H9 (cell line): ENCODE measurements at regions not wholly inside any gene's neighbourhood (a gene's known extent, or its start where the extent isn't known, plus 50 kb on each side); places are given as distances from the start of the nearest gene placed in this dataset.
A peak's percentile ranks its signal among the peaks of the same experiment; 100 is the strongest.

Experiments
- DNase-seq: peaks from one replicate; pipeline ENCODE4 v3.0.0-alpha.2; 2017
- H2AFZ ChIP-seq: one replicate; pipeline ENCODE4 v1.6.1; 2013; ENCODE audit warnings: mild to moderate bottlenecking, low read length, control low read depth, moderate library complexity
- H2AK5ac ChIP-seq: 2 replicates; pipeline ENCODE4 v1.6.1; 2013; ENCODE audit warnings: low read length, control low read depth, mixed read lengths; ENCODE audit not compliant: insufficient read length
- H2BK120ac ChIP-seq: one replicate; pipeline ENCODE4 v1.6.1; 2013; ENCODE audit warnings: low read depth, mild to moderate bottlenecking, low read length, control low read depth, inconsistent platforms; ENCODE audit not compliant: poor library complexity, severe bottlenecking
- H2BK12ac ChIP-seq: 2 replicates; pipeline ENCODE4 v1.6.1; 2013; ENCODE audit warnings: low read length, control low read depth, mixed read lengths, low read depth; ENCODE audit not compliant: insufficient read length
- H2BK15ac ChIP-seq: 2 replicates; pipeline ENCODE4 v1.6.1; 2013; ENCODE audit warnings: low read depth, low read length, control low read depth
- H2BK20ac ChIP-seq: one replicate; pipeline ENCODE4 v1.6.1; 2013; ENCODE audit warnings: low read depth, mild to moderate bottlenecking, low read length, control low read depth, inconsistent platforms; ENCODE audit not compliant: poor library complexity, severe bottlenecking
- H2BK5ac ChIP-seq: 2 replicates; pipeline ENCODE4 v1.6.1; 2013; ENCODE audit warnings: low read length, control low read depth, mixed read lengths; ENCODE audit not compliant: insufficient read length
- H3K14ac ChIP-seq: 2 replicates; pipeline ENCODE4 v1.6.1; 2013; ENCODE audit warnings: low read length, control low read depth; ENCODE audit not compliant: insufficient read depth
- H3K18ac ChIP-seq: 2 replicates; pipeline ENCODE4 v1.6.1; 2013; ENCODE audit warnings: low read depth, mild to moderate bottlenecking, mixed read lengths, low read length, control low read depth; ENCODE audit not compliant: insufficient read length
- H3K23ac ChIP-seq: 2 replicates; pipeline ENCODE4 v1.6.1; 2013; ENCODE audit warnings: low read length, control low read depth, mixed read lengths, low read depth; ENCODE audit not compliant: insufficient read length
- H3K23me2 ChIP-seq: 2 replicates; pipeline ENCODE4 v1.6.1; 2013; ENCODE audit warnings: low read depth, mild to moderate bottlenecking, mixed read lengths, low read length, control low read depth; ENCODE audit not compliant: insufficient read length, poor library complexity, severe bottlenecking
- H3K27ac ChIP-seq: 2 replicates; pipeline ENCODE4 v1.5.1; 2013; ENCODE audit warnings: low read length, control low read depth, mixed read lengths, low read depth; ENCODE audit not compliant: insufficient read length
- H3K27me3 ChIP-seq: 2 replicates; pipeline ENCODE4 v1.6.1; 2013; ENCODE audit warnings: low read length, control low read depth, inconsistent platforms; ENCODE audit not compliant: insufficient read depth
- H3K4ac ChIP-seq: 2 replicates; pipeline ENCODE4 v1.6.1; 2013; ENCODE audit warnings: low read depth, mild to moderate bottlenecking, control low read depth, inconsistent platforms, low read length, moderate library complexity
- H3K4me1 ChIP-seq: 2 replicates; pipeline ENCODE4 v1.6.1; 2013; ENCODE audit warnings: low read length, control low read depth, inconsistent platforms; ENCODE audit not compliant: insufficient read depth
- H3K4me2 ChIP-seq: 2 replicates; pipeline ENCODE4 v1.6.1; 2013; ENCODE audit warnings: low read length, control low read depth, mixed read lengths; ENCODE audit not compliant: insufficient read length, insufficient read depth
- H3K56ac ChIP-seq: 2 replicates; pipeline ENCODE4 v1.6.1; 2013; ENCODE audit warnings: low read depth, mild to moderate bottlenecking, mixed read lengths, low read length, control low read depth; ENCODE audit not compliant: insufficient read length
- H3K79me1 ChIP-seq: 2 replicates; pipeline ENCODE4 v1.6.1; 2013; ENCODE audit warnings: low read depth, mild to moderate bottlenecking, moderate library complexity, low read length, control low read depth, inconsistent platforms; ENCODE audit not compliant: insufficient read depth, poor library complexity, severe bottlenecking
- H3K79me2 ChIP-seq: 2 replicates; pipeline ENCODE4 v1.6.1; 2013; ENCODE audit warnings: low read length, control low read depth, inconsistent platforms; ENCODE audit not compliant: insufficient read depth
- H3K9ac ChIP-seq: 2 replicates; pipeline ENCODE4 v1.6.1; 2013; ENCODE audit warnings: low read length, control low read depth, mixed read lengths; ENCODE audit not compliant: insufficient read length; ENCODE audit errors: extremely low read depth
- H3K9me3 ChIP-seq: one replicate; pipeline ENCODE4 v1.6.1; 2013; ENCODE audit warnings: low read depth, low read length, inconsistent platforms; ENCODE audit not compliant: control insufficient read depth
- H3T11ph ChIP-seq: one replicate; pipeline ENCODE4 v1.6.1; 2013; ENCODE audit warnings: mild to moderate bottlenecking, low read length, control low read depth, inconsistent platforms
- H4K20me1 ChIP-seq: one replicate; pipeline ENCODE4 v1.6.1; 2013; ENCODE audit not compliant: control insufficient read depth, insufficient read length, insufficient read depth
- H4K5ac ChIP-seq: 2 replicates; pipeline ENCODE4 v1.6.1; 2013; ENCODE audit warnings: low read depth, mild to moderate bottlenecking, mixed read lengths, low read length, control low read depth; ENCODE audit not compliant: insufficient read length
- H4K8ac ChIP-seq: replicated peaks from 2 replicates; pipeline ENCODE4 v1.6.1; 2013; ENCODE audit warnings: low read length, control low read depth, mixed read lengths, low read depth; ENCODE audit not compliant: insufficient read length
- H4K91ac ChIP-seq: 2 replicates; pipeline ENCODE4 v1.6.1; 2013; ENCODE audit warnings: low read depth, mild to moderate bottlenecking, moderate library complexity, mixed read lengths, low read length, control low read depth; ENCODE audit not compliant: insufficient read length
- H3K27ac Mint-ChIP-seq, 3 experiments: 2 replicates in 2 of 3; 3 replicates in 1 of 3; pipeline ENCODE4 v1.8.0; 2020 to 2021; ENCODE audit warnings: mixed read lengths in 3 of 3, mild to moderate bottlenecking in 1 of 3, moderate library complexity in 1 of 3
- H3K27me3 Mint-ChIP-seq: 2 replicates; pipeline ENCODE4 v1.8.0; 2021; ENCODE audit warnings: low read depth, mild to moderate bottlenecking, moderate library complexity, mixed read lengths
- H3K36me3 Mint-ChIP-seq, 3 experiments: 2 replicates in 2 of 3; 3 replicates in 1 of 3; pipeline ENCODE4 v1.8.0; 2020 to 2021; ENCODE audit warnings: low read depth in 3 of 3, mixed read lengths in 3 of 3; ENCODE audit not compliant: insufficient read depth in 1 of 3
- H3K4me1 Mint-ChIP-seq, 2 experiments: 2 replicates each; pipeline ENCODE4 v1.8.0; 2020; ENCODE audit warnings: mixed read lengths in 2 of 2
- H3K4me3 Mint-ChIP-seq, 2 experiments: 2 replicates in 1 of 2; 3 replicates in 1 of 2; pipeline ENCODE4 v1.8.0; 2020 to 2021; ENCODE audit warnings: mild to moderate bottlenecking in 2 of 2, mixed read lengths in 2 of 2, moderate library complexity in 1 of 2
- H3K9me3 Mint-ChIP-seq, 2 experiments: 2 replicates in 1 of 2; 3 replicates in 1 of 2; pipeline ENCODE4 v1.8.0; 2020; ENCODE audit warnings: mild to moderate bottlenecking in 2 of 2, mixed read lengths in 2 of 2, moderate library complexity in 1 of 2
- WGBS: extraction: QIAGEN DNeasy Blood & Tissue Kit; methylation state at CpG from one replicate; pipeline ENCODE4 v1.1.7; 2013; ENCODE audit warnings: missing lambda C conversion rate, low lambda C conversion rate, mixed read lengths; ENCODE audit not compliant: insufficient read length; ENCODE audit errors: extremely low coverage; 5-methylcytosine and 5-hydroxymethylcytosine counted together
- TF ChIP-seq, protein P1 (sequence below): fragments of 200-600 bp; sonication (generic); conservative IDR thresholded peaks from 3 replicates; pipeline ENCODE4 v1.8.0; 2021; ENCODE audit warnings: antibody characterized with exemption, mild to moderate bottlenecking

DNA sequence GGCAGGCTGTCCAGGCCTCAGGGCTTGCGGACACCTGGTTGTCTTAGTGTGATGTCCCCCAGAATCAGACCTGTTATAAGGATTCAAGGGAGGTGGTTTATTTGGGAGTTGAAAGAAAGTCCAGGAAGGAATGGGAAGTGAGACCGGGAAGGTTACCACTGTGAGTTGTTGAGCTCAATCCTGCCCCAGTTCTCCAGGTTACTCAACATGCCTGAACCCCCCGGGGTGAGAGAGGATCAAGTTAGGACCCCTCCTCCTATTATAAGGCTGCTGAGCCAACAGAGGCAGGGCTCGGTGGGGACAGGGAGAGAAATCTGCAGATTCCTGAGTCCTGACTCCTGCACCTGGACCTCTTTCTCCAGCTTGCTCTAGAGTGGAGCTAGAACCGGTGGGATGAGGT, 86.4 kb downstream of the MRM1 start:
- H3K23me2 ChIP-seq = no peaks in the 10 kb centered on the region
- no peaks in the 10 kb centered on the region for H4K20me1 ChIP-seq
- no peak overlapping the region for H2BK5ac ChIP-seq
- no peak overlapping the region for H2BK20ac ChIP-seq
- WGBS = no CpG with 5 or more reads among the region's 5 CpGs
- no peak overlapping the region for H3K14ac ChIP-seq
- no peak overlapping the region for H2AK5ac ChIP-seq
- TF ChIP-seq, protein P1, sequence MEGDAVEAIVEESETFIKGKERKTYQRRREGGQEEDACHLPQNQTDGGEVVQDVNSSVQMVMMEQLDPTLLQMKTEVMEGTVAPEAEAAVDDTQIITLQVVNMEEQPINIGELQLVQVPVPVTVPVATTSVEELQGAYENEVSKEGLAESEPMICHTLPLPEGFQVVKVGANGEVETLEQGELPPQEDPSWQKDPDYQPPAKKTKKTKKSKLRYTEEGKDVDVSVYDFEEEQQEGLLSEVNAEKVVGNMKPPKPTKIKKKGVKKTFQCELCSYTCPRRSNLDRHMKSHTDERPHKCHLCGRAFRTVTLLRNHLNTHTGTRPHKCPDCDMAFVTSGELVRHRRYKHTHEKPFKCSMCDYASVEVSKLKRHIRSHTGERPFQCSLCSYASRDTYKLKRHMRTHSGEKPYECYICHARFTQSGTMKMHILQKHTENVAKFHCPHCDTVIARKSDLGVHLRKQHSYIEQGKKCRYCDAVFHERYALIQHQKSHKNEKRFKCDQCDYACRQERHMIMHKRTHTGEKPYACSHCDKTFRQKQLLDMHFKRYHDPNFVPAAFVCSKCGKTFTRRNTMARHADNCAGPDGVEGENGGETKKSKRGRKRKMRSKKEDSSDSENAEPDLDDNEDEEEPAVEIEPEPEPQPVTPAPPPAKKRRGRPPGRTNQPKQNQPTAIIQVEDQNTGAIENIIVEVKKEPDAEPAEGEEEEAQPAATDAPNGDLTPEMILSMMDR = no peak
- no peak overlapping the region for H3K4me2 ChIP-seq
- peak overlapping the region in 1 of 3 experiments; percentile 5; a peak in 1 of 7 replicates for H3K27ac Mint-ChIP-seq
- H2BK12ac ChIP-seq = no peak overlapping the region
- H3K27me3 ChIP-seq = no peaks in the 10 kb centered on the region
- DNase-seq = peak; percentile 71
- H3K4me3 Mint-ChIP-seq = peak overlapping the region in 1 of 2 experiments; percentile 30; a peak in 2 of 5 replicates
- no peak overlapping the region for H2BK15ac ChIP-seq
- H3K9me3 ChIP-seq = no peaks in the 10 kb centered on the region
- no peaks in the 10 kb centered on the region for H3K9me3 Mint-ChIP-seq
- H3K27me3 Mint-ChIP-seq = peaks cover 68% of the 10 kb centered on the region
- no peak overlapping the region for H3K9ac ChIP-seq
- H3K79me2 ChIP-seq = no peaks in the 10 kb centered on the region
- no peak overlapping the region for H4K8ac ChIP-seq
- H3K4me1 Mint-ChIP-seq = peaks cover 31 to 65% of the 10 kb centered on the region in 2 experiments
- no peak overlapping the region for H3K56ac ChIP-seq
- H3T11ph ChIP-seq = no peak overlapping the region
- H3K36me3 Mint-ChIP-seq = no peaks in the 10 kb centered on the region
- no peak overlapping the region for H3K4ac ChIP-seq
- H3K4me1 ChIP-seq = no peaks in the 10 kb centered on the region
- H3K23ac ChIP-seq = no peak overlapping the region
- H3K18ac ChIP-seq = no peak overlapping the region
- H2BK120ac ChIP-seq = no peak overlapping the region
- no peak overlapping the region for H2AFZ ChIP-seq
- no peak overlapping the region for H3K27ac ChIP-seq
- no peak overlapping the region for H4K91ac ChIP-seq
- H3K79me1 ChIP-seq = no peaks in the 10 kb centered on the region
- no peak overlapping the region for H4K5ac ChIP-seq
